GM18873 (cell line): ENCODE measurements at regions not wholly inside any gene's neighbourhood (a gene's known extent, or its start where the extent isn't known, plus 50 kb on each side); places are given as distances from the start of the nearest gene placed in this dataset.
A peak's percentile ranks its signal among the peaks of the same experiment; 100 is the strongest.

Experiments used
- ATAC-seq: cut with Tn5 transposase; IDR thresholded peaks from one replicate; pipeline ENCODE4 v1.9.1; 2021; ENCODE audit warnings: mild to moderate bottlenecking, moderate library complexity, moderate number of reproducible peaks; ENCODE audit not compliant: unreplicated experiment, low FRiP score

DNA sequence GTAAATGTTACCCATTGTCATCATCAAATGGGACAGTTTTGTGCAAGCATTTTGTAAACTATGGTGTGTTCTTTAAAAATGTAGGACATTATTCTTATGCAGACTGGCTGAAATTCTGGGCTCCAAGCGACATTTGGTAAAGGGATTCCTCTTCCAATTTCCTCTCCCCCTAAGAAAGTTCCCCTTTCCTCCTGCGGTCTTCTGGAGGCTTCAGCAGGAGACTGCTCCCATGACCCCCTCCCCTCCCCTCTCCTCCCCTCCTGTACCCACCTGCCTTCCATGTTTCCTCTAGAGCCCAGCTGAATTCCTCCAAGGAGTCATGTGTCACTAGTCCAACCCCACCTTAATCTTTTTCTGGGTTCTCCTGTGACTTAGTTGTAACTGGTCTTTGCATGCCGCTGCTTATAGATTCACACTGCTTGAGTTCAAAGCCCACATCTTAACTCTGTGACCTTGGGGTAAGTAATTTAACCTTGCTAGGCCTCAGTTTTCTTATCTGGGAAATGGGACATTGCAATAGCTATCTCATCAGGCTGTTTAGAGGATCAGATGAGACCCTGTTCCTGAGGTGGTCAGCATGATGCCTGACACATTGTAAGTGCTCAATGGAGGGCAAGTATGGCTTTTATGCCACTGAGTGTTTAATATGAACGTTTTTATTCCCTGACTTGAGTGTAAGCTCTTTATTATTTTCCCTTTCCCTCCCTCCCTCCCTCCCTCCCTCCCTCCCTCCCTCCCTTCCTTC is 69.9 kb upstream of the WDR26 start:
- no peak for ATAC-seq

DNA sequence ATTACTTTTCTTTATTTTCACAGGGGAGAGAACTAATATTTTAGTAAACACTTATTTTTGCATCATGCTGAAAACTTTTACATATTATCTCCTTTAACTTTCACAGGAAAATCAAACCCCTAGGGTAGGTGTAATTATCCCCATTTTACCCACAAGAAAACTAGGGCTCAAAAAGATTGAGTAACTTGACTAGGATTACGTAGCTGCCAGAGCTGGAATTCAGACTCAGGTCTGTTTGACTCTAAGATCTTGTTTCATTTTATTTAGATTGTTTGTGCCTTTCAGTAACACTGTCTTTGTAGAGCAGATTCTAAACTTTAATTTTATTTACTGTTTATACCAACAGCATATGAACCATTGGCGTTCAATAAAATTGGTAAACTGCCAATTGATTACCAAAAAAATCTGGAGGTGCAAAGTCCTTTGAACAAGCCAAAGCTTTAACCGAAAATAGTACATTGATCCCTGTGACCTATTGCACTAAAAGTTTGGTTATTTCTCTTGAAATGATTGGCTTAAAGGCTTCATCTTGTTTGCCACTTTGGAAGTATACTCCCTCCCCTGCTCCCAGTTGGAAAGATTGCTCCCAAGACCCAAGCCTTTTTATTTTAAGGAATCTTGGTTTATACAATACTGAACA is 71.0 kb upstream of the WDR26 start:
- no peak for ATAC-seq

DNA sequence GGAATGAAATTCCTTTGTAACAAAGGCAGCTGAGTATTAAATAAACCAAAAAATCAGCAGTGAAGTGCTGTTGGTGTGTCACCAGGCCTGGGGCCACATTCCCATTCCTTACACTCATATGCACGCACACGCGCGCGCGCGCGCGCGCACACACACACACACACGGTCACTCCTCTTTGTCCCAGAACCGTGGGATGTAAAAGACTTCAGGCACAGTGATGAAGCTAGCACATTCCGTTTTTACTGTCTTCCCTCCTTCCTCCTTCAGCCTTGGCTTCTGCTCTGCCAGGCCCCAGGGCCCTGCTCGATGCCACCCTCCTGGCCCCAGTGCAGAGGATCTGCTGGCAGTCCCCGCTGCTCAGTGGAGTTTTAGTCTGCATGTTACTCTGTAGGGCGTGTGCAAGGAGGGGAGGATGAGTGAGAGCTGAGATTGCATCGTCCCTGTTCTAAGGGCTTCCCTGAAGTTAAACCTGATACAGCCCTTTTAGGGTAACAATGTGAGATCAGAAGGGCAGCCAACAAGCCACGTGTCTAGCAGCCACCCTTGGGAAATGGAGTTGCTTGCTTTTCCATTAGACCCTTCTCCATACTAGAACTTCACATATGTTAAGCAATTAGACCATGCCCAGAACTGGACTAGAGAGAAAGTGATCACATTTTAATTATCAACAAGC is 71.7 kb upstream of the WDR26 start:
- no peak for ATAC-seq

DNA sequence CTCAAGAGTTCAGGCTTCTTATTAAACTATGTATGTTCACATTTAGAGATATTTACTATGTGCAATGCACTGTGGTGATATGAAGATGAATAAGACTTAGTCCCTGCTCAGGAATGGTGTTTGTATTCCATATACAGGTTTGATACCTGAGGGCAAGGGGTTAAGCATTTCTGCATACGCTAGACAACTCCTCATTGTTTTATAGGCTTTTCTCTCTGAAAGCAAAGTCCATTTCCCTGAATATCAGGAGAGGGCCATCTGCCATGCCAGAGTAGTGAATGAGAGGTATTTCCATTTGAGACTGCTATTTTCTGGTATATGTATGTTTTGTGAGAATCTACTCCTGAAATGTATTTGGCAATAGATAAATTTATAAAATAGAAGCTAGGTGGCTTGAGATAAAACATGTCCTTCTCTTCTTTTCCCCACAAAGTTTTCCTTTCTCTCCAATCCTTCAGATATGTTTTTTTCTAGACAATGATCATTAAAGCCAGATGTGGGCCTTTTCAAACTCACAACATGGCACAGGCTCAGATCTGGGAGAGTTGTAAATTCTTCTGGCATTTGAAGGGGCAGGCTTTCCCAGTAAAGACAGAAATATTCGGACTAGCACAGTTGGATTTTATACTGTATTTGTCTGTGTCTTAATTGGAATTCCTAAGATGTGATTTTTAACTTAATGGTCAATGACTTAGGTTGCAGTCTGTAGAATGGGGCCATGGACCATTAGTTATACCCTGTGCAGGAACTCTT is 73.3 kb upstream of the WDR26 start:
- no peak for ATAC-seq

- ATAC-seq = no peak
Observed at GRCh38 chr1:224509907-224510306, 75.3 kb upstream of the WDR26 start.

DNA sequence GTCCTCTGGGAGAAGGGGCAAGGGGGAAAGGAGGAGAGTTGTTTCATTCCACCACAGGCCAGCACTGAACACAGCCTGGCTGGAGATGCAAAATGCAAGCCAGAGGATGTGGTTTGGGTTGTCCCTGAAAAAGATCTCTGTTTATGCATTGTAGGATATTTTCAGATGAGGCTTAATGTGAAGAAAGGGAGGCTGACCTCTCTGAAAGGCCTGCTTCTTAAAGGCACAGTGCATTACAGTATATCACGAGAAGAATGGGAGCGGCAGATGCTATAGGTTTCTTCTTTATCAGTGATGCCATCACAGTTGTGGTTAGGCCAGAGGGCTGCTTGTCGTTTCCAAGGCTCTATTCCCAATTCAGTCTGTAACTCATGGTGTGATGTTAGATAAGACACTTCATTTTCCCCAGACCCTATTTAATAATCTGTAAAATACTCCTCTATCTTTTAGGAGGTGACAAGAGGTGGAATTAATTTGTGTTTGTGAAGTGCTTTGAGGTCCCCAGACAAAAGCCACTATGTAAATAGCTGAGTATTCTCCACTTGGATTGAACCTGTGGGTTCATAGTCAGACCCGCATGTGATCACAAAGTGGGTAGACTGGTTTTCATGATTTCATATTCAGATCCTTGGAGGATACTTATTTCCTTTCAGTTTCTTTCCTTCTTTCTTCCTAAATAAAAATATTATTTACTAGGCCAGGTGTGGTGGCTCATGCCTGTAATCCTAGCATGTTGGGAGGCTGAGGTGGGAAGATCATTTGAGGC is 76.5 kb upstream of the WDR26 start:
- ATAC-seq = no peak

DNA sequence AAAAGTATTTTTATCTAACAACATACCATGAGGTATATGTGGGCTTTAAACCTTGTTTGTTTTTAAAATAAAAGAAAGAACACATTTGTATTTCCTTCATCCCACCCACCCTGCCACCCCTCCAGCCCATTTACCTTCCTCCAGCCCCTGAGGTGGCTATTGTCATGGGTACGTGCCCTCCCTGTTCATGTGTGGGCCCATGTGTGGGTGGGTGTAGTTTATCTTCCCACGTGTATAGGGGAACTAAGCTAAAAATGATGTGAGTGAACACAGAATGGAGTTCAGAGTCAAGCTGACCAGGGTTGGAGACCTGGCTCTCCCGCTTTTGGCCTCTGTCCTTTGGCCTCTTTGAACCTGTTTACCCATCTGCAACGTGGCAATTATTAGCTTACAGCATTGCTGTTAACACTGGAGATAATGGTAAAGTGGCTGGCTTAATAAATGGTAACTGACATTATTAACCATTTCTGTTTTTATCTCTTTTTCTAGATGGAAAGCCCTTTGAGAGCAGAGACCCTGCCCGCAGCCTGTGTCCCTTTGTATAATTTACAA is 78.1 kb upstream of the WDR26 start:
- no peak for ATAC-seq

GRCh38 chr1:224513383-224513782 is 78.8 kb upstream of the WDR26 start:
- ATAC-seq = no peak

GRCh38 chr1:224513787-224514209 is 79.2 kb upstream of the WDR26 start:
- peak; percentile 84 for ATAC-seq

DNA sequence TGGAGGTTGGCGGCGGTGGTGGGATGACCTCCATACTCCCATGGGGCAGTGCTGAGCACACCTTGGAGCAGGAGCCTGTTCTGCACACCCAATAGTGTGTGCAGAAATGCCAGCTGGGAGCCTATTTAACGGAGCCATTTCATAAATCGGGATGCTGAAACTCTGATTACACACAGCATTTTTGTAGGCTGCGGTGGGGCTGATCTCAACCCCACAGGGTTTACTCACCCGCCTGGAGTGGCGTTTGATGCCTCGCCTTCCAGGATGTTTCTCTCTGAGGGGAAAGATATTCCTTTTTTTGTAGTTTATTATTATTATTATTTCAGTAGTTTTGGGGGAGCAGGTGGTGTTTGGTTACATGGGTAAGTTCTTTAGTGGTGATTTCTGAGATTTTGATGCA is 82.6 kb upstream of the WDR26 start:
- no peak for ATAC-seq

- no peak for ATAC-seq
Observed at GRCh38 chr1:224518528-224518927, 83.9 kb upstream of the WDR26 start.

DNA sequence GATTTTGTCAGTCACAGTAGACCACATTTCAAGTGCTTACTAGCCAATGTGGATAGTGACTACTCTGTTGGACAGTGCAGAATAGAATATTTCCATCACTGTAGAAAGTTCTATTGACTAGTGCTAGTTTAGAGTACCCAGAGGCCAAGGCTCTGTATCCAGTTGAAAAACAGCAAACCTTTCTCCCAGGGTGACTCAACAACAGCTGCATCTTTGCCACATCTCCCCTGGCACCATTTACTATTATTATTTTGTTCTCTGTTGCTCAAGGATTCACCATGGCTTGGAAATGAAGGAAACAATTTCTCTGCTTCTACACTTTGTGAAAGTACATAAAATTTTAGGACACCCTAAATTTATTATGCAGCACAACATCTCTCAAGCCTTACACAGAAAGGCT is 85.3 kb upstream of the WDR26 start:
- no peak for ATAC-seq

GRCh38 chr1:224520808-224521207 is 86.2 kb upstream of the WDR26 start:
- ATAC-seq = no peak

DNA sequence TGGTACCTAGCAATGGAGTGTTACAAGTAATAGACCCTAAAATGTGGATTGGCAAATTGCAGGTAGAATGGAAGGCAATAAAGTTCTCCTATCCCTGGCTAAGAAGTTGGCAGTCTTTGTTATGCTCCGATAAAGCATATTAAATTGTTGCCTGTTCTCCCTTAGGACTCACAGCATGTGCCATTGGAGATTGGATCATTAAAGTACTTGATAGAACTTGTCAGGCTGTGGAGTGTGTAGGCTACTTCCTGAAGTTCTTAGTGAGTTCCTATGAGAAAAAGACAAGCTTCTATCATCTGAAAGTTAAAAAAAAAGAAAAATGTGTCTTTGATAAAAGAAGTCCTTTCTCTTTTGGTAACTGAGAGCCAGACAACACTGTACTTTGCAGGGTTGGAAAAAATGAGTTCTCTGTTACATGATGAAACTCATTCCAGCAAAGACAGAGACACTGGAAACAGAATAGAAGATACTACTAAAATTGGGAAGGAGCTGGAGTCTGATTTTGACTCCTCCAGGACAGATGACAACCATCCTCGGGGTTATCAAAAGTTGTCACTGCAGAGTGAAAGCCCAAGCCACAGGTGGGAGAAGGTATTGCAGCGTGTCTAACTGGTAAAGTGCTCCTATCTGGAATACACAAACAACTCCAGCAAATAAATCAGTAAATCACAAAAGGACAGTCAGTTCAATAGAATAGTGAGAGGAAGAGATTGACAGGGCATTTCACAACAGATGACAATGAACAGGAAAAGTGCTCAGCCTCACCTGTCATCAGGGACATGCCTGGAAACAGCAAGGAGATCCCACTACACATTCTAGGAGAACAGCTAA is 87.5 kb upstream of the WDR26 start:
- no peak for ATAC-seq

GRCh38 chr1:224523676-224524075 is 89.1 kb upstream of the WDR26 start:
- no peak for ATAC-seq

GRCh38 chr1:224524679-224525078 is 90.1 kb upstream of the WDR26 start:
- no peak for ATAC-seq

- no peak for ATAC-seq
Observed at GRCh38 chr1:224525411-224526040, 90.6 kb upstream of the CNIH3 start.

DNA sequence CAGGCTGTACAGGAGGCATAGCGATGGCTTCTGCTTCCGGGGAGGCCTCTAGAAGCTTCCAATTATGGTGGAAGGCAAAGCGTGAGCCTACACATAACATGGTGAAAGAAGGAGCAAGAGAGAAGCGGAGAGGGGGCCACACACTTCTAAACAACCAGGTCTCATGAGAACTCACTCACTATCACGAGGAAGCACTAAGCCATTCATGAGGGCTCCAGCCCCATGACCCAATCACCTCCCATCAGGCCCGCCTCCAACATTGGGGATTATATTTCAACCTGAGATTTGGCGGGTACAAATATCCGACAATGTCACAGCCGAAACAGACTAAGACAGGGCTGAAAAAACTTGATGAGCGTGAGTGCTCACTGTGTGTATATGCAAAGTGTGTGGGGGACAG is 89.3 kb upstream of the CNIH3 start:
- ATAC-seq = no peak

GRCh38 chr1:224528900-224529299 is 87.2 kb upstream of the CNIH3 start:
- no peak for ATAC-seq
